HEK293T (cell line): ENCODE measurements at regions not wholly inside any gene's neighbourhood (a gene's known extent, or its start where the extent isn't known, plus 50 kb on each side); places are given as distances from the start of the nearest gene placed in this dataset.
"Not testable (repeated sequence)": the region's sequence is repeated elsewhere in the genome, so short reads cannot be mapped to it uniquely, and the experiment has no call there.

Source experiments
- CTCF ChIA-PET: fragments of 350-600 bp; formaldehyde crosslinking; extraction: SDS; loops from one replicate; lab custom pipeline; 2021; ENCODE audit warnings: antibody characterized with exemption, inconsistent platforms; lab: Yijun Ruan, JAX
- POLR2A ChIA-PET: fragments of 350-600 bp; formaldehyde crosslinking; extraction: SDS; loops from one replicate; lab custom pipeline; 2020; ENCODE audit warnings: antibody characterized with exemption, inconsistent platforms; lab: Yijun Ruan, JAX
- DNase-seq: peaks from one replicate; pipeline ENCODE4 v3.0.0; 2012; ENCODE audit warnings: mixed read lengths; ENCODE audit errors: extremely low spot score
- ARNT ChIP-seq: fragments of 450-650 bp; IDR thresholded peaks from 2 replicates; pipeline ENCODE4 v1.6.1; 2017; ENCODE audit warnings: mild to moderate bottlenecking
- CTBP1 ChIP-seq: fragments of 450-650 bp; IDR thresholded peaks from 2 replicates; pipeline ENCODE4 v1.6.1; 2016; ENCODE audit warnings: borderline replicate concordance
- ELF4 ChIP-seq: fragments of 450-650 bp; IDR thresholded peaks from 2 replicates; pipeline ENCODE4 v1.6.1; 2017; ENCODE audit warnings: antibody characterized with exemption
- FOXA1 ChIP-seq: fragments of 450-650 bp; IDR thresholded peaks from 2 replicates; pipeline ENCODE4 v1.6.1; 2016; ENCODE audit warnings: mild to moderate bottlenecking
- FOXK2 ChIP-seq: fragments of 450-650 bp; IDR thresholded peaks from 2 replicates; pipeline ENCODE4 v1.6.1; 2016; ENCODE audit warnings: mild to moderate bottlenecking
- FOXM1 ChIP-seq: fragments of 450-650 bp; IDR thresholded peaks from 2 replicates; pipeline ENCODE4 v1.6.1; 2017; ENCODE audit warnings: mild to moderate bottlenecking, borderline replicate concordance
- HDGF ChIP-seq: fragments of 450-650 bp; IDR thresholded peaks from 2 replicates; pipeline ENCODE4 v1.6.1; 2017; ENCODE audit warnings: antibody characterized with exemption, borderline replicate concordance
- L3MBTL2 ChIP-seq: fragments of 450-650 bp; conservative IDR thresholded peaks from 2 replicates; pipeline ENCODE4 v1.6.1; 2016; ENCODE audit warnings: mild to moderate bottlenecking
- LEF1 ChIP-seq: fragments of 450-650 bp; IDR thresholded peaks from 2 replicates; pipeline ENCODE4 v1.6.1; 2017; ENCODE audit warnings: mild to moderate bottlenecking, borderline replicate concordance
- NFRKB ChIP-seq: fragments of 450-650 bp; IDR thresholded peaks from 2 replicates; pipeline ENCODE4 v1.6.1; 2016; ENCODE audit warnings: mild to moderate bottlenecking, moderate library complexity
- PKNOX1 ChIP-seq: fragments of 450-650 bp; IDR thresholded peaks from 2 replicates; pipeline ENCODE4 v1.6.1; 2016
- SP1 ChIP-seq: fragments of 450-650 bp; IDR thresholded peaks from 2 replicates; pipeline ENCODE4 v1.6.1; 2017
- SUZ12 ChIP-seq: fragments of 450-650 bp; IDR thresholded peaks from 2 replicates; pipeline ENCODE4 v1.6.1; 2016; ENCODE audit warnings: mild to moderate bottlenecking
- TARDBP ChIP-seq: fragments of 450-650 bp; IDR thresholded peaks from 2 replicates; pipeline ENCODE4 v1.6.1; 2016
- ZNF384 ChIP-seq: fragments of 450-650 bp; IDR thresholded peaks from 2 replicates; pipeline ENCODE4 v1.6.1; 2016

- POLR2A ChIA-PET = no interaction called here
- CTCF ChIA-PET = no interaction called here
- no peak for DNase-seq
- TF ChIP-seq NFRKB (no peak), HDGF (no peak), FOXA1 (no peak), TARDBP (no peak), CTBP1 (no peak)
Measured at GRCh38 chr4:155033604-155034003, 174.8 kb upstream of the NPY2R start.

- TF ChIP-seq SP1 (no peak), HDGF (no peak), L3MBTL2 (no peak), NFRKB (no peak), ARNT (no peak)
- ChIA-PET CTCF (interaction anchor here (1.3 kb wide), 1 partner anchor 11 kb away, joined by 3 read pairs; no protein-coding TSS in a partner anchor), POLR2A (no interaction called here)
- no peak for DNase-seq
Measured at GRCh38 chr4:155037031-155037430, 171.4 kb upstream of the NPY2R start.

- TF ChIP-seq ARNT = no peak
- TF ChIP-seq PKNOX1 = no peak
- TF ChIP-seq FOXA1 = no peak
- no peak for TF ChIP-seq ELF4
- ChIA-PET POLR2A (no interaction called here), CTCF (interaction anchor here (0.7 to 1.3 kb wide), 2 partner anchors 12 to 351 kb away, joined by 3 read pairs; no protein-coding TSS in a partner anchor)
- no peak for DNase-seq
Measured at GRCh38 chr4:155038459-155038858, 170.0 kb upstream of the NPY2R start.

DNA sequence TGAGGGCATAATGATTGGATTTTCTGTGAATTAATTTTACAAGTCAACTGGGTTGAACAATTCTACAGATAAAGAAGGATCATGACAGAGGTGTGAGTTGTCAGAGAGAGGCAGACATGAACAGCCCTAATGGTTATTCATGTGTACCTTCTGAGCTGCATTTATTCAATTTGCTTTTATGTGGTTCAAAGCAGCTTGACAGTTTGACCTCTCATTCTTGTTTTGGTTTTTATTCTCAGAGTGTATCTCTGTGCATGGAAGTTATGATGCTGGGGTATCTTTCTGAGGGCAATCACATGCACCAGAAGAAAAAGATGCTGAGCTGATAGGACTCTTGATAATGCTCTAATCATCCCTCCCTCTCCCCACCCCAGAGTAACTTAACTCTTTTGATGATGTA lies 169.3 kb upstream of the NPY2R start:
- CTCF ChIA-PET = interaction anchor here (0.7 to 1.3 kb wide), 2 partner anchors 13 to 352 kb away, joined by 3 read pairs; no protein-coding TSS in a partner anchor
- TF ChIP-seq FOXK2 (no peak), CTBP1 (no peak), SUZ12 (no peak), LEF1 (no peak), TARDBP (no peak)
- POLR2A ChIA-PET = no interaction called here

GRCh38 chr4:155040031-155040430 lies 168.4 kb upstream of the NPY2R start:
- no peak for TF ChIP-seq FOXK2
- no peak for TF ChIP-seq FOXM1
- no peak for TF ChIP-seq CTBP1
- TF ChIP-seq ELF4 = no peak
- no peak for TF ChIP-seq HDGF
- no peak for TF ChIP-seq SUZ12
- TF ChIP-seq ZNF384 = no peak
- TF ChIP-seq PKNOX1 = no peak
- TF ChIP-seq ARNT = no peak
- TF ChIP-seq L3MBTL2 = no peak
- no peak for TF ChIP-seq TARDBP
- POLR2A ChIA-PET = no interaction called here
- no peak for DNase-seq
- CTCF ChIA-PET = interaction anchor here (0.5 to 1.3 kb wide), 2 partner anchors 12 to 729 kb away, joined by 3 to 4 read pairs; no protein-coding TSS in a partner anchor

More for the DNA sequence above, 169.3 kb upstream of the NPY2R start:
- no peak for DNase-seq

GRCh38 chr4:155042014-155042413 lies 166.4 kb upstream of the NPY2R start:
- TF ChIP-seq TARDBP (no peak), SP1 (no peak)
- DNase-seq = no peak
- ChIA-PET POLR2A (no interaction called here), CTCF (no interaction called here)

DNA sequence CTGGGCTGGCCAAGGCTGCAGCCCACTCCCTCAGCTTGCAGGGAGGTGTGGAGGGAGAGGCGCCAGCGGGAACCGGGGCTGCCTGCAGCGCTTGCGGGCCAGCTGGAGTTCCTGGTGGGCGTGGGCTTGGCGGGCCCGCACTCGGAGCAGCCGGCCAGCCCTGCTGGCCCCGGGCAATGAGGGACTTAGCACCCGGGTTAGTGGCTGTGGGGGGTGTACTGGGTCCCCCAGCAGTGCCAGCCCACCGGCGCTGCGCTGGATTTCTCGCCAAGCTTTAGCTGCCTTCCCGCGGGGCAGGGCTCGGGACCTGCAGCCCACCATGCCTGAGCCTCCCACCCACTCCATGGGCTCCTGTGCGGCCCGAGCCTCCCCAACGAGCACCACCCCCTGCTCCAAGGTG lies 164.2 kb upstream of the NPY2R start:
- DNase-seq, POLR2A ChIA-PET, CTCF ChIA-PET: not testable (repeated sequence)

- DNase-seq = no peak
- TF ChIP-seq SP1 (no peak), FOXK2 (no peak), PKNOX1 (no peak), FOXA1 (no peak), HDGF (no peak), ZNF384 (no peak), NFRKB (no peak), ARNT (no peak)
- ChIA-PET POLR2A (no interaction called here), CTCF (no interaction called here)
Measured at GRCh38 chr4:155047755-155048154, 160.7 kb upstream of the NPY2R start.

- CTCF ChIA-PET, POLR2A ChIA-PET, DNase-seq: not testable (repeated sequence)
Measured at GRCh38 chr4:155054042-155054441, 154.4 kb upstream of the NPY2R start.
